ENCODE measurements at regions not wholly inside any gene's neighbourhood (a gene's known extent, or its start where the extent isn't known, plus 50 kb on each side); places are given as distances from the start of the nearest gene placed in this dataset.
A peak's percentile ranks its signal among the peaks of the same experiment; 100 is the strongest.

- no peak for DNase-seq (ENCODE audit: low spot score)
Measured at GRCh38 chr12:5227708-5228373, 184.2 kb downstream of the KCNA5 start.

GRCh38 chr12:5230156-5230555 is 186.5 kb downstream of the KCNA5 start:
- no peak for DNase-seq (ENCODE audit: low spot score)

GRCh38 chr12:5230861-5231260 is 187.2 kb downstream of the KCNA5 start:
- no peak for DNase-seq (ENCODE audit: low spot score)

GRCh38 chr12:5232291-5232690 is 188.6 kb downstream of the KCNA5 start:
- no peak for DNase-seq (ENCODE audit: low spot score)

GRCh38 chr12:5232826-5233500 is 189.3 kb downstream of the KCNA5 start:
- DNase-seq (ENCODE audit: low spot score) = no peak

GRCh38 chr12:5236022-5236640 is 192.5 kb downstream of the KCNA5 start:
- DNase-seq (ENCODE audit: low spot score) = peak; percentile 63

GRCh38 chr12:5242440-5242839 is 189.5 kb upstream of the NTF3 start:
- DNase-seq (ENCODE audit: low spot score) = no peak

- DNase-seq (ENCODE audit: low spot score) = no peak
Measured at GRCh38 chr12:5243014-5243413, 188.9 kb upstream of the NTF3 start.

GRCh38 chr12:5244513-5244972 is 187.4 kb upstream of the NTF3 start:
- DNase-seq (ENCODE audit: low spot score) = no peak

- no peak for DNase-seq (ENCODE audit: low spot score)
Measured at GRCh38 chr12:5246196-5246595, 185.7 kb upstream of the NTF3 start.

- no peak for DNase-seq (ENCODE audit: low spot score)
Measured at GRCh38 chr12:5247144-5247543, 184.8 kb upstream of the NTF3 start.

- no peak for DNase-seq (ENCODE audit: low spot score)
Measured at GRCh38 chr12:5248230-5248629, 183.7 kb upstream of the NTF3 start.

- DNase-seq (ENCODE audit: low spot score) = no peak
Measured at GRCh38 chr12:5248999-5249526, 182.8 kb upstream of the NTF3 start.

- no peak for DNase-seq (ENCODE audit: low spot score)
Measured at GRCh38 chr12:5251092-5251491, 180.8 kb upstream of the NTF3 start.

GRCh38 chr12:5251786-5252185 is 180.1 kb upstream of the NTF3 start:
- DNase-seq (ENCODE audit: low spot score) = no peak

- DNase-seq (ENCODE audit: low spot score) = no peak
Measured at GRCh38 chr12:5254703-5255102, 177.2 kb upstream of the NTF3 start.

- DNase-seq (ENCODE audit: low spot score) = no peak
Measured at GRCh38 chr12:5257763-5258495, 174.0 kb upstream of the NTF3 start.

GRCh38 chr12:5258498-5258897 is 173.4 kb upstream of the NTF3 start:
- peak; percentile 56 for DNase-seq (ENCODE audit: low spot score)

- no peak for DNase-seq (ENCODE audit: low spot score)
Measured at GRCh38 chr12:5258926-5259325, 173.0 kb upstream of the NTF3 start.

- no peak for DNase-seq (ENCODE audit: low spot score)
Measured at GRCh38 chr12:5259523-5259922, 172.4 kb upstream of the NTF3 start.

- no peak for DNase-seq (ENCODE audit: low spot score)
Measured at GRCh38 chr12:5260086-5260485, 171.8 kb upstream of the NTF3 start.

- DNase-seq (ENCODE audit: low spot score) = no peak
Measured at GRCh38 chr12:5260591-5261086, 171.3 kb upstream of the NTF3 start.

Data from umbilical cord (tissue), 1 donor.